K562 (cell line): ENCODE measurements at regions not wholly inside any gene's neighbourhood (a gene's known extent, or its start where the extent isn't known, plus 50 kb on each side); places are given as distances from the start of the nearest gene placed in this dataset.

Source experiments
- ATAC-seq: fragments of 200-7000 bp; cut with Tn5 transposase; 3 replicates; pipeline ENCODE4 v1.9.1; 2020; ENCODE audit warnings: moderate library complexity
- BruUV-seq: library from RNA; stranded (reverse); fragments of 400-500 nt; replicated peaks from 2 replicates; lab custom pipeline; 2021; lab: Mats Ljungman, UMichigan
- CTCF ChIA-PET: fragments of 300-600 bp; formaldehyde crosslinking; extraction: SDS; loops from one replicate; lab custom pipeline; 2021; ENCODE audit warnings: low intra/inter-chr PET ratio; lab: Yijun Ruan, JAX
- POLR2A ChIA-PET: fragments of 300-600, 350-650 bp; sonication (Branson Sonifier 250); formaldehyde crosslinking; extraction: SDS; loops from one replicate; lab custom pipeline; 2021; ENCODE audit warnings: antibody characterized with exemption, inconsistent platforms; lab: Yijun Ruan, JAX
- DNase-seq, 4 experiments: peaks; one replicate each; pipeline versions ENCODE4 v3.0.0 to v3.0.0-alpha.2; 2011 to 2018; ENCODE audit warnings: low spot score in 3 of 4, mixed read lengths in 3 of 4; ENCODE audit errors: extremely low read depth in 1 of 4
- FAIRE-seq: peaks from 2 replicates; lab custom pipeline; 2011; peaks lifted over from hg19 to GRCh38; lab: Jason Lieb, UNC
- H2AFZ ChIP-seq: 2 replicates; pipeline ENCODE4 v1.6.0; 2011; ENCODE audit warnings: low read depth, low read length, control low read depth, inconsistent platforms
- H3K27ac ChIP-seq: fragments of 200-600 bp; 3 replicates; pipeline ENCODE4 v1.8.0; 2011; ENCODE audit warnings: low read depth, mild to moderate bottlenecking, control low read depth, inconsistent platforms, low read length, moderate library complexity, mixed read lengths; ENCODE audit errors: extremely low read depth
- H3K27me3 ChIP-seq, 2 experiments: fragments of 300-600 bp in 1 of 2; 2 replicates in 1 of 2; 3 replicates in 1 of 2; pipeline versions ENCODE4 v1.6.0 to v1.8.0; 2011; ENCODE audit warnings: inconsistent platforms in 2 of 2, low read length in 2 of 2, mild to moderate bottlenecking in 1 of 2, mixed read lengths in 1 of 2, moderate library complexity in 1 of 2; ENCODE audit not compliant: control insufficient read depth in 2 of 2, insufficient read depth in 2 of 2
- H3K36me3 ChIP-seq: fragments of 300-600 bp; 3 replicates; pipeline ENCODE4 v1.8.0; 2011; ENCODE audit warnings: mild to moderate bottlenecking, low read length, inconsistent platforms; ENCODE audit not compliant: control insufficient read depth, insufficient read depth
- H3K4me1 ChIP-seq, 2 experiments: fragments of 200-600 bp in 1 of 2; replicated peaks in 1 of 2; 2 replicates in 1 of 2; 3 replicates in 1 of 2; pipeline versions ENCODE4 v1.5.1 to v1.8.0; 2011; ENCODE audit warnings: inconsistent platforms in 2 of 2, low read length in 2 of 2, mild to moderate bottlenecking in 1 of 2, mixed read lengths in 1 of 2, moderate library complexity in 1 of 2; ENCODE audit not compliant: control insufficient read depth in 2 of 2, insufficient read depth in 2 of 2
- H3K4me2 ChIP-seq: 2 replicates; pipeline ENCODE4 v1.6.1; 2011; ENCODE audit warnings: low read length, control low read depth, inconsistent platforms, mixed read lengths; ENCODE audit not compliant: insufficient read depth
- H3K4me3 ChIP-seq: fragments of 200-600 bp; sonication (generic), shearing (Covaris generic); 2 replicates; pipeline ENCODE4 v1.5.1; 2016; ENCODE audit warnings: control low read depth, inconsistent platforms
- H3K79me2 ChIP-seq: fragments of 200-600 bp; 3 replicates; pipeline ENCODE4 v1.8.0; 2011; ENCODE audit warnings: low read length, inconsistent platforms; ENCODE audit not compliant: control insufficient read depth, insufficient read depth
- H3K9ac ChIP-seq, 2 experiments: 2 replicates each; pipeline versions ENCODE4 v1.6.0 to v1.6.1; 2011; ENCODE audit warnings: low read depth in 2 of 2, low read length in 2 of 2, control low read depth in 1 of 2, inconsistent platforms in 1 of 2, mild to moderate bottlenecking in 1 of 2, mixed read lengths in 1 of 2; ENCODE audit not compliant: insufficient read depth in 1 of 2
- H3K9me1 ChIP-seq: one replicate; pipeline ENCODE4 v1.6.0; 2011; ENCODE audit warnings: inconsistent platforms, mild to moderate bottlenecking, low read length, moderate library complexity; ENCODE audit not compliant: control insufficient read depth, insufficient read depth
- H3K9me3 ChIP-seq: replicated peaks from 2 replicates; pipeline ENCODE4 v1.5.1; 2011; ENCODE audit warnings: low read depth, low read length, inconsistent platforms; ENCODE audit not compliant: control insufficient read depth, insufficient read depth
- H4K20me1 ChIP-seq: replicated peaks from 2 replicates; pipeline ENCODE4 v1.6.1; 2011; ENCODE audit warnings: low read length, inconsistent platforms, mixed read lengths; ENCODE audit not compliant: control insufficient read depth, insufficient read depth
- EGR1 ChIP-seq: fragments of 450-650 bp; conservative IDR thresholded peaks from 2 replicates; pipeline ENCODE4 v1.6.1; 2017; ENCODE audit warnings: mild to moderate bottlenecking
- FIP1L1 ChIP-seq: fragments of 200-400 bp; formaldehyde crosslinking; IDR thresholded peaks from 2 replicates; pipeline ENCODE4 v1.6.1; 2018; ENCODE audit warnings: mild to moderate bottlenecking, low read depth, low read length; ENCODE audit not compliant: poor library complexity, severe bottlenecking
- KLF16 ChIP-seq: IDR thresholded peaks from 2 replicates; pipeline ENCODE4 v1.6.1; 2016; ENCODE audit warnings: antibody characterized with exemption
- MYNN ChIP-seq, 2 experiments: sonication (generic); formaldehyde crosslinking in 1 of 2; IDR thresholded peaks; 2 replicates each; pipeline versions ENCODE4 v1.5.0 to v1.6.1; 2016 to 2020; ENCODE audit warnings: antibody characterized with exemption in 1 of 2, missing genetic modification reagents in 1 of 2
- PURB ChIP-seq: sonication (generic); formaldehyde crosslinking; IDR thresholded peaks from 2 replicates; pipeline ENCODE4 v1.9.0; 2021; ENCODE audit warnings: low read depth, mild to moderate bottlenecking, missing genetic modification reagents
- SETDB1 ChIP-seq: IDR thresholded peaks from one replicate; pipeline ENCODE4 v1.6.1; 2012; ENCODE audit warnings: low read length, control low read depth, inconsistent platforms
- SREBF1 ChIP-seq: fragments of 150-350 bp; IDR thresholded peaks from 2 replicates; pipeline ENCODE4 v1.6.1; 2014; ENCODE audit warnings: antibody characterized with exemption, low read depth, low read length, borderline replicate concordance
- SRSF9 ChIP-seq: fragments of 200-400 bp; formaldehyde crosslinking; IDR thresholded peaks from 2 replicates; pipeline ENCODE4 v1.6.1; 2017; ENCODE audit warnings: low read depth, low read length, borderline replicate concordance
- XRCC4 ChIP-seq: IDR thresholded peaks from one replicate; pipeline ENCODE4 v1.6.1; 2011; ENCODE audit not compliant: insufficient read depth, insufficient read length; ENCODE audit errors: extremely low read depth
- ZC3H8 ChIP-seq: fragments of 450-650 bp; IDR thresholded peaks from 2 replicates; pipeline ENCODE4 v1.6.1; 2017
- ZNF165 ChIP-seq: fragments of 250-450 bp; sonication (Bioruptor Pico); IDR thresholded peaks from 2 replicates; pipeline ENCODE4 v1.4.0; 2020; ENCODE audit warnings: borderline replicate concordance
- ZNF408 ChIP-seq: fragments of 250-450 bp; sonication (Bioruptor Pico); IDR thresholded peaks from 2 replicates; pipeline ENCODE4 v1.4.0; 2020; ENCODE audit warnings: low read depth, mild to moderate bottlenecking, moderate library complexity
- WGBS: fragments of 100-300 bp; shearing (Covaris generic); methylation state at CpG from one replicate; pipeline ENCODE4 v1.1.6; 2016; ENCODE audit warnings: low coverage, mixed read lengths; ENCODE audit not compliant: insufficient coverage; ENCODE audit errors: missing lambda C conversion rate; 5-methylcytosine and 5-hydroxymethylcytosine counted together
- in situ Hi-C: fragments of 300-500 bp; cut with MboI; formaldehyde crosslinking; loops from 4 replicates; pipeline ENCODE4 v1.15.0; 2018; ENCODE audit warnings: inconsistent platforms, mixed read lengths
- intact Hi-C: fragments of 100-400 bp; cut with micrococcal nuclease; formaldehyde crosslinking; loops from 2 replicates; pipeline ENCODE4 v1.14.2; 2022
- TF ChIP-seq, protein P1 (sequence below): sonication (generic); formaldehyde crosslinking; IDR thresholded peaks from 2 replicates; pipeline ENCODE4 v1.8.0; 2022; ENCODE audit warnings: mild to moderate bottlenecking, missing genetic modification reagents
- TF ChIP-seq, protein P2 (sequence below): fragments of 450-650 bp; formaldehyde crosslinking; IDR thresholded peaks from 2 replicates; pipeline ENCODE4 v1.4.0; 2020; ENCODE audit warnings: mild to moderate bottlenecking, moderate library complexity

DNA sequence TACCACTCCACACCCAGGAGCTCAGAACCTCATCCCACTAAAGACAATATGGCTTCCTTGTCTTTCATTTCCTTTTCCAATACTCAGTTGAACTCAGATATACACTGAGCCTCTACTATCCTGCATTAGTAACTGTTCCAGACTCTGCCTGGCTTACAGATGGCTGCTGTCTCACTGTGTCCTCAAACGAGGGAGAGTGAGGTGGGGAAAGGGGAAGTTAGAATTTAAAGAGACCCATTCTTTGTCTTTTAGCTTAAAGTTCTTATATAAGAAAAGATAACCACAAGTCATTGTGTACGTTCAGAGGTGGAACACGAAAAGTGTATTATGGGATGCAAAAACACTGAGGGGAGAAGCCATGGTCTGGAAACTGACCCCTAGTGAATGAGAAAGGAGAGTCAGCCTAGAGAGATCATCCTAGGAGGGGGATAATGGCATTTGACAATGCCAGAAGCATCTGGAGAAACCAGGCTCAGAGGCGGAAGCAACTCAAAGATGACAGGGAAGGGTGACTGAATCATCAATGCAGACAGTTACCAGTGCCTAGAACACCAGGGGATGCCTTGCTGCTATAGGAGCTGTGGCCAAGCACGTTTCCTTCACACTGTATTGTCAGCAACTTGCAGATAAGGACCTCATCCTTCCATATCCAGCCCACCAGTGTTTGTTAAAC, 170.7 kb downstream of the CYRIA start:
- intact Hi-C loops (no loop called here), in situ Hi-C loops (loop anchor here (10.0 to 25.0 kb wide), 2 partner anchors 558 to 850 kb away; partner anchors contain the start of gene MYCN)
- WGBS: 0% methylated on average over 5 of the region's 5 CpGs
- Histone ChIP-seq H3K79me2 (no peaks in the 10 kb centered on the region), H3K9me1 (no peaks in the 10 kb centered on the region), H3K4me3 (no peak overlapping the region), H3K27ac (no peak overlapping the region), H3K27me3 (no peaks in the 10 kb centered on the region), H3K9ac (no peak overlapping the region), H3K36me3 (no peaks in the 10 kb centered on the region), H2AFZ (no peak overlapping the region), H3K4me2 (no peak overlapping the region), H3K9me3 (no peaks in the 10 kb centered on the region), H3K4me1 (no peaks in the 10 kb centered on the region), H4K20me1 (no peaks in the 10 kb centered on the region)
- DNase-seq: no peak
- CTCF ChIA-PET: no interaction called here
- no peak for FAIRE-seq
- no TSS peak for BruUV-seq
- no peak for TF ChIP-seq ZC3H8
- no peak for TF ChIP-seq ZNF165 (CRISPR knock-in tag)
- no peak for ATAC-seq
- POLR2A ChIA-PET: no interaction called here

DNA sequence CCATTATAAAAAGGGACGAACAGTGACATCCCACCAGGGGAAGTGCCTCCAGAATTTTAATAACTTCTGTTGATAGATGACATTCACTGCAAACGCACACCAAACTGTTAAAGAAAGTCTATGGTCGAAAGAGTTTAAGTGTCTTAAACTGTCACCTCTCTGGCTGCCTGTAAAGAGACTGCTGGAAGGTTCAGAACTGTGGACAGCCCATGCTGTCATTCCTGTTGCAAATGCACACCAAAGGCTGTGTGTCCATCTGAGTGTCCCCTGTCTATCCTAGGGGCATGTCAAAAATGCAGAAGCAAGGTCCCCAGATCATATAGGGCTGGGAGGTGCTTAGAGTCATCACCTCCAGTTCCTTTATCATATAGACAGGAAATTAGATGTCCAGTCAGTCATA, 171.8 kb downstream of the CYRIA start:
- Histone ChIP-seq H3K9me1 (no peaks in the 10 kb centered on the region), H3K36me3 (no peaks in the 10 kb centered on the region), H3K4me1 (no peaks in the 10 kb centered on the region), H3K4me3 (no peak overlapping the region), H3K9ac (no peak overlapping the region), H4K20me1 (no peaks in the 10 kb centered on the region), H3K27ac (no peak overlapping the region), H3K9me3 (no peaks in the 10 kb centered on the region), H3K27me3 (no peaks in the 10 kb centered on the region), H3K79me2 (no peaks in the 10 kb centered on the region), H2AFZ (no peak overlapping the region), H3K4me2 (no peak overlapping the region)
- ChIA-PET POLR2A (interaction anchor here (1.8 kb wide), 1 partner anchor 9 kb away, joined by 4 read pairs; no protein-coding TSS in a partner anchor), CTCF (no interaction called here)
- 0% methylated on average over 3 of the region's 3 CpGs for WGBS
- no TSS peak for BruUV-seq
- no peak for DNase-seq
- intact Hi-C loops (no loop called here), in situ Hi-C loops (loop anchor here (10.0 to 25.0 kb wide), 2 partner anchors 556 to 849 kb away; partner anchors contain the start of gene MYCN)
- no peak for FAIRE-seq
- TF ChIP-seq FIP1L1: no peak
- no peak for TF ChIP-seq MYNN (IDR thresholded peaks at IDR 0.05)
- no peak for TF ChIP-seq MYNN (CRISPR knock-in tag; IDR thresholded peaks at IDR 0.05)
- no peak for TF ChIP-seq SREBF1
- TF ChIP-seq XRCC4: no peak
- TF ChIP-seq KLF16: no peak
- TF ChIP-seq PURB (CRISPR knock-in tag): no peak
- TF ChIP-seq SRSF9: no peak
- TF ChIP-seq, protein P1, sequence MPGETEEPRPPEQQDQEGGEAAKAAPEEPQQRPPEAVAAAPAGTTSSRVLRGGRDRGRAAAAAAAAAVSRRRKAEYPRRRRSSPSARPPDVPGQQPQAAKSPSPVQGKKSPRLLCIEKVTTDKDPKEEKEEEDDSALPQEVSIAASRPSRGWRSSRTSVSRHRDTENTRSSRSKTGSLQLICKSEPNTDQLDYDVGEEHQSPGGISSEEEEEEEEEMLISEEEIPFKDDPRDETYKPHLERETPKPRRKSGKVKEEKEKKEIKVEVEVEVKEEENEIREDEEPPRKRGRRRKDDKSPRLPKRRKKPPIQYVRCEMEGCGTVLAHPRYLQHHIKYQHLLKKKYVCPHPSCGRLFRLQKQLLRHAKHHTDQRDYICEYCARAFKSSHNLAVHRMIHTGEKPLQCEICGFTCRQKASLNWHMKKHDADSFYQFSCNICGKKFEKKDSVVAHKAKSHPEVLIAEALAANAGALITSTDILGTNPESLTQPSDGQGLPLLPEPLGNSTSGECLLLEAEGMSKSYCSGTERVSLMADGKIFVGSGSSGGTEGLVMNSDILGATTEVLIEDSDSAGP (CRISPR knock-in tag): no peak
- TF ChIP-seq ZNF408 (CRISPR knock-in tag): no peak
- TF ChIP-seq, protein P2, sequence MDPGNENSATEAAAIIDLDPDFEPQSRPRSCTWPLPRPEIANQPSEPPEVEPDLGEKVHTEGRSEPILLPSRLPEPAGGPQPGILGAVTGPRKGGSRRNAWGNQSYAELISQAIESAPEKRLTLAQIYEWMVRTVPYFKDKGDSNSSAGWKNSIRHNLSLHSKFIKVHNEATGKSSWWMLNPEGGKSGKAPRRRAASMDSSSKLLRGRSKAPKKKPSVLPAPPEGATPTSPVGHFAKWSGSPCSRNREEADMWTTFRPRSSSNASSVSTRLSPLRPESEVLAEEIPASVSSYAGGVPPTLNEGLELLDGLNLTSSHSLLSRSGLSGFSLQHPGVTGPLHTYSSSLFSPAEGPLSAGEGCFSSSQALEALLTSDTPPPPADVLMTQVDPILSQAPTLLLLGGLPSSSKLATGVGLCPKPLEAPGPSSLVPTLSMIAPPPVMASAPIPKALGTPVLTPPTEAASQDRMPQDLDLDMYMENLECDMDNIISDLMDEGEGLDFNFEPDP: no peak
- TF ChIP-seq SETDB1: no peak
- TF ChIP-seq EGR1: no peak
- ATAC-seq: no peak
